Anterior cingulate cortex (tissue), 58 donors: ENCODE measurements at regions not wholly inside any gene's neighbourhood (a gene's known extent, or its start where the extent isn't known, plus 50 kb on each side); places are given as distances from the start of the nearest gene placed in this dataset.
"Not testable (repeated sequence)": the region's sequence is repeated elsewhere in the genome, so short reads cannot be mapped to it uniquely, and the experiment has no call there.

Experiments used
- DNase-seq, 58 donors: peaks; one replicate each; lab custom pipeline; 2025; lab: John Stamatoyannopoulos, UW

DNA sequence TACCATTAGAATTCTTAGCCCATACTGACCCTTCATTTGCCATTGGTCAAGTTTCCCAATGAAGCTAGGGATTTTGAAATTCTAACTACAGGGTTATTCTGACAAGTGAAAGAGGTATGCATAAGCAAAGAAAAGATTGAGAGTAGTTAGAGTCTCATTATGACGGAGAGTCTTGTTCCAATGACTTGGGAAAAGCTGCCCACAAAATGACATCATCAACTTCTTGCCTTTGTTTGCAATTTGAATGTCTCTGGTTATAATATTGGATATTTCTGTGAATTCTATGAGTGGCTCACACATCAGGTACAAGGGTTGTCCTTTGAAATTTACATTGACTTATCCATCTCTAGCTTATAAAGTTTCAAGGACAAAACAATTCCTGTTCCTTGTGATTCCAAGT, 772.2 kb downstream of the TRIB2 start:
- DNase-seq: no peak

DNA sequence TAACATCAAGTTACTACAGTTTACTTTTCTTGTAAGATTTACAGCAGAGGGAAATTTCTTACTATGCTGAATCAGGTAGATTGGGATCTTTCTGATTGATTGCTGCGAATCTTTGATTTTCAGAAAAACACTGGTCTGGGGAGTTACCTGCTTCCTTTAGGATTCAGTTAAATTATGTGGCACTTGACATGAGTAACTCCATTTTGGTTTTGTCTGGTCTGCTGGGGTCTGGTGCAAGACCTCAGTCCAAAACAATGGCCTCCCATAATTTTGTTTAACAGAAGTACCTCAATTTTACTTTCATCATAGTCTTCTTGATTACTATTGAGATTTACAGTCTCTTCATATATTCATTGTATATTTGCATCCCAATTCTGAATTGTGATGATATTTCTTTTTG, 775.5 kb downstream of the TRIB2 start:
- no peak for DNase-seq

DNA sequence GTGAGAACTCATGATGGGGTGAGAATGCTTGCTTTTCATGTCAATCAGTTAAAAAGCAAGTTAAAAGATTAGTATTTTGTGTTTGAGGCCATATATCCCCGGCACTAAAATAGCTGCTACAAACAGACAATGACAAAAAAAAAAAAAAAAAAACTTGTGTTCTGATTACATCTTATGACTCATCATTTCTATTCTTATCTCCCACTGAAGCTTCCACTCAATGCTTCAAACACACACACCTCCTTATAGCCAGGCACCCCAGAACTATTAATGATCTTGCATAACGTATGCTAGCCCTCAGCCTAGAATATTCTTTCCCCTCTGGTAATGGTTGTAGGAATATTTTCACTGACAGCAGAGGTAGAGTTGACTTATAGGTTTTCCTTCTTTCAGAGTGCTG, 778.3 kb downstream of the TRIB2 start:
- no peak for DNase-seq

DNA sequence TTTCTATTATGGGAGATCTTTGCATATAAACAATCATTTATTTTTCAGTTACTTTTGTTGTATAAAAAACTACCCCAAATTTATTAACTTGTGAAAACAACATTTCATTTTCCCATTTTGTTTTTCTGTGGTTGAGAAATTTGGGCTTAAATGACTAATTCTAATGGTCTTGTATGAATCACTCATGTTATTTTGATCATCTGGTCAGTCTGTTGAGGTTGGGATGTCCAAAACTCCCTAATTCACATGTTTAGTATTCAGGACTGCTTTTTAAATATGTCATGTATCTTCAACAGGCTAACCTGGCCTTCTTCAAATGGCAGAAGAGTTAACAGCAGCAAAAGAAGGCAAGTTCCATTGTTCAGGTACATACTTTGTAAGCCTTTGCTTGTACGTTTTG, 788.1 kb downstream of the TRIB2 start:
- no peak for DNase-seq

DNA sequence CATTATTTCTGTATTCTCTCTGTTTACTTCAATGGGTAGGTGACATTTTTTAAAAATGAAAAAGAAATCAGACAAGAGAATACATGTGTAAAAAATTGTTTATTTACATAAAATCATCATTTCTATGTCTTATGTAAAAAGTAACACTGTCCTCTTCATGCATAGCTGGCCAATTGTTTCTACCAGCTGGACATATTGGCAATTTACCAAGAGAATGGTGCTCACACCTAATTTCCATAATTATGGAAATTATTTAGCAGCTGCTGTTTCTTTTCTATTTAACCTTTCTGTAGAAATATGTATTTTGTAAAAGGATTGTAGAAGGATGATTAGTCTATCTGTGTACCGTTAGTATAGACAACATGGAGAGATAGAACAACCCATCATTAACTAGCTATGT, 791.9 kb downstream of the TRIB2 start:
- DNase-seq: no peak

DNA sequence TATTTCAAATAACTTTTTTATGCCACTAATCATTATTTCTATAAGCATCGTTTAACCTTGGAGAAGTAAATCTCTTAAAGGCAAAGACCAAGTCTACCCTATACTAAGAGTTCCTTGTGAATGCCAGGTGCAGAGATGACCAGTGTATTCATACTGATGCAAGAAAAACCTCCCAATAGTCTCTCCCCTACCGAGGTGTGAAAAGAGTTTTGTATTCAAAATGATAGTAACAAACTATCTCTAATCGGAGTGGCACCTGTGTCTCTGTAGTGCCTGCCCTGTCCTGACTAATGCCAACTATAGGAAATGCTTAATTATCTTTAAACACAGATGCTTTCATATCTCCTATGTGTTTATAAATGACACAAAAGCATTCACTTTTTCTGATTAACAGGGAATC, 798.5 kb downstream of the TRIB2 start:
- DNase-seq: no peak

DNA sequence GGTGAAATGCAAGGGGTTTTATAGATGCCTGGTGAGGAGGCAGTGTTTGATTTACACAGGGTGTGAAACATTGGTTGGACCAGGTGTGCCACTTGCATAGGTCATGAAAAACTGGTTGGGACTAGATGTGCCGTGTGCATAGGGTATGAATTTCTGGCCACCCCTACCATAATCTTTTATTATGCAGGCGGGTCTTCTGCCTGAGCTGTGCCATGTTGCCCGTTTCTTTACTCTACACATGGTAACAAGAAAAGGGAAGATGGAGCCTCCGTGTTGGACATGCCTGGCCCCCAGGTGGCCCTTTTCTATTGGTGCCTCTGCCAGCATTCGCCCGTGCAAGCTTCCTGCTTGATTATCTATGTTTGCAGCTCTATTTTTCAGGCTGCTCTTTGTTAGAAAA, 805.4 kb downstream of the TRIB2 start:
- DNase-seq: no peak

DNA sequence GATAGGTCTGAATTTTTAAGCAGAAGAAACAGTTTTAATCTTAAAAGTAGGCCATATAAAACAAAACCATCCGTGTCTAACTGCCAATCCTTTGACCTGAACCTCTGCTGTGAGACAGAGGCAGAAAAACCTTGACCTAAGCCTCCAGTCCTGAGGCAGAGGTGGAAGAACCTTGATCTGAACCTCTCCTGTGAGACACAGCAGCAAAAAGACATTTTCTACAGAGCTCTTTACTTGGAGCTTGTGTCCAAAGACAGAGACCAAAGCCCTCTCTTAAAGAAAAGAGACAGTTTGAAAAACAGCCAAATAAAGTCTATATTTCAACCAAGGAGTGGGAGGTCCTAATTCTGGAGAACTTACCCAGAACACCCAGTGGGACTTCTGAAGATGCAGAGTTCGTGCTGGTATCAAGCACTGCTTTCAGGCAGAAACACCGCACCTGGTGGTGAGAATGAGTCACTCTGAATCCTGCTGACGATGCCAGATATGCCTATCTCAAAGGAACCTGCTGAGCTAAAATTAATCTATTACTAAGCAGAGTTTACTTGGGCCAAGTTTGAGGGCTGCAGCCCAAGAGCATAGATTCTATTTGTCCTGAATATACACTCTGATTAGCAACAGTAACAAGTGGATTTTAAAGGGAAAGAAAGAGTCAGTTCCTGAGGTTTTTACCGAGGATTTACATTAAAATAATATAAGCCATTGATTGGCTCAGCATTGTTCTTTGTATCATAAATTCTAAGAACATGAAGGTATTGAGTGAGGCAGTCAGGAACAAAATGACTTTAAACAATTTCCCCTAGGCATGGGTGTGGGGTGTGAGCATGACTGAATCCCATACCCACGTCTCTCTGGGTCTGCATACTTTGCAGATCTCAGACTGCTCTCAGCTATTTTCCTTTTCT, 806.4 kb downstream of the TRIB2 start:
- DNase-seq: no peak

DNA sequence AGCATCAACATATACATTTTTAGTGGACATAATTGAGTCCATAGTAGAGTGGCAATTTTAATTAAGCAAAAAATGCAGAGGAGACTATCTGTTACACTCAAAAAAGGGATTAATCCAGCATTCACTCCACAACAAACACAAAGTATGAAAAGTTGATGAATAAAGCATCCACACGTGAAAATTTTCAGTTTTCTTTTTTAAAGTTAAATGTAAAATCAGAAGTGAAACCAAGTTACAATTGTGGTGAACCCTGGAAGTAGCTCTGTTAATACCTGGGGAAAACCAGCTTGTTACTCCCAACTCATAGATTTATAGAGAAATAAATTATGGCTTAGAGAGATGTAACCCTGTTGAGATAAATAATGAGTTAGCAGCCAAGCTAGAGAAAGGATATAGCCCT, 807.8 kb downstream of the TRIB2 start:
- no peak for DNase-seq

DNA sequence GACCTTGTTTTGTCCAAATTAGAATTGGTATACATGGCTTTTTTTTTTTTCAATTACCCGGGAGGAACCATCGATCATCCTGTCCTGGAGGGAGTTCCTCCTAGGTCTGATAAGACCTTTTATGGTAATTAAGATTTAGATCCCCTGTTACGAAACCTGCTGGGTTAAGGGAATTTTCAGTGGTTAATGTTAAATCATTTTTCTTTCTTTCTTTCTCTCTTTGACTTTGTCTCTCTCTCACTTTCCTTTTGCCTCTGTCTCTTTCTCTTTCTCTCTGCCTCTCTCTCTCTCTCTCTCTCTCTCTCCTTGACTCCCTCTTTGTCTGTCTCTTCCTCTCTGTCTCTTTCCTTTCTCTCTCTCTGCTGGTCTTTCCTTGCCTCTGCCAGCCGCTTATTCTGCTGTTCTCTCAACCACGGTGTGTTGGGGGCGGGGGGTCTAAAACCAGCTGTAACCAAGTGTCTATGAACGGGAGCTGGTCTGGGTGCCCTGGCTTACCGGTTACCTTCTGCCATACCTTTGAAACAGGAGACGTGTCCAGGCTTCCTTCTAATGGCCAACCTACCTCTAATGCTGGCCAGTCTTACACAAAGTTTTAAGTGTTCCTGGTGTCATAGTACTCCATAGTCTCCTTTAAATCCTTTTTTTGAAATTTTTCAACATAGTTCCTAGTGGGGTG, 815.1 kb downstream of the TRIB2 start:
- not testable (repeated sequence) for DNase-seq

DNA sequence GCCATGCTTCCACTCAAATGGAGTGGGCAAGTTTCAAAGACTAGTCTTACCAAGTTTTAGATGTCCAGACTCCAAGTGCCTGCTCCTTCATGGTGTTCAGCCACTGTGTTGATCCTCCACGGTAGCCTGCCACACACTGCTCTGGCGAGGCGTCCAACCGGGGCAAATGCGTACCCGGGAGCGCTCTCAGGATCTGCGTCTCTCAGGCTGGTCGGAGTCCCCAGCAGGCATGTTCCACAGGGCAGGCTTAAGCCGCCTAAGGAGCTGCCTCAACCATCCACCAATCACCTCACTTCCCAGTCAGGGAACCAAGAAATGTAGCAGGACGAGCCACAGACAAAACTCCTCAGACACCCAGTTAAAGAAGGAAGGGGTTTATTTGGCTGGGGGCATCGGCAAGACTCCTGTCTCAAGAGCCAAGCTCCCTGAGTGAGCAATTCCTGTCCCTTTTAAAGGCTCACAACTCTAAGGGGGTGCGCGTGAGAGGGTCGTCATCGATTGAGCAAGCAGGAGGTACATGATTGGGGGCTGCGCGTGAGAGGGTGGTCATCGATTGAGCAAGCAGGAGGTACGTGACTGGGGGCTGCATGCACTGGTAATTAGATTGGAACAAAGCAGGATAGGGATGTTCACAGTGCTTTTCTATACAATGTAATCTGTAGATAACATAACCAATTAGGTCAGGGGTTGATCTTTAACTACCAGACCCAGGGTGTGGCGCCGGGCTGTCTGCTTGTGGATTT, 816.2 kb downstream of the TRIB2 start:
- DNase-seq: not testable (repeated sequence)

DNA sequence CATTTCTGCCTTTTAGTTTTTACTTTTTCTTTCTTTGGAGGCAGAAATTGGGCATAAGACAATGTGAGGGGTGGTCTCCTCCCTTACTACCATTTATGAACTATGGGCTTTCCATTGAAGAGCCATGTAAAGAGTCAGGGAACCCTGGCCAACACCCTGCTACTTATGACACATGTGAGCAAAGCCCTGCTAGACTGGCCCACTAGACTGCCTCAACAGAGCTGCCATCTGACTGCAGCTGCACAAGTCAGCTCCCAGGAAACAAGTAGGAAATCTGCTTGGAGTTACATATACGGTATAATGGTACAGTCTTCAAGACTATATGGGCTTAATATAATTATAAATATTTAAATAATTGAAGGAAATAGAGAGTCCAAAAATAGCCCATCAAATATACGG, 816.8 kb downstream of the TRIB2 start:
- no peak for DNase-seq

DNA sequence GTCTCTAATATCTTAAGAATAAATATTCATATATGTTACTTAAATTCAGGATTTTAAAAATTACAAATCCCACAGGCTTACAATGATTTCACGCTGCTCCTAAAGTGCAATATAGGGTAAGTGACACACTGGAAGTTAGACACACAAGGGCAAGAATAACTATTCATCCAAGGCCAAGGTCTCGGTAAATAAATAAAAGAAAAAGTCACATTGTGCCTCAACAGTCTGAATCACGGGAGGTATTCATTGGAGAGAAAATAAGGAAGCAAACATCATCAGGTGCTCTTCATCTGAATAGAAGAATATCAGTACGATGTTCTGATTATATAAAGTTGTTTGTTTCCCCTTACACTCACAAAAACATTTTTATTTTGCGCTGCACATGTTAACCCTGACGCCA, 820.2 kb downstream of the TRIB2 start:
- DNase-seq: no peak

DNA sequence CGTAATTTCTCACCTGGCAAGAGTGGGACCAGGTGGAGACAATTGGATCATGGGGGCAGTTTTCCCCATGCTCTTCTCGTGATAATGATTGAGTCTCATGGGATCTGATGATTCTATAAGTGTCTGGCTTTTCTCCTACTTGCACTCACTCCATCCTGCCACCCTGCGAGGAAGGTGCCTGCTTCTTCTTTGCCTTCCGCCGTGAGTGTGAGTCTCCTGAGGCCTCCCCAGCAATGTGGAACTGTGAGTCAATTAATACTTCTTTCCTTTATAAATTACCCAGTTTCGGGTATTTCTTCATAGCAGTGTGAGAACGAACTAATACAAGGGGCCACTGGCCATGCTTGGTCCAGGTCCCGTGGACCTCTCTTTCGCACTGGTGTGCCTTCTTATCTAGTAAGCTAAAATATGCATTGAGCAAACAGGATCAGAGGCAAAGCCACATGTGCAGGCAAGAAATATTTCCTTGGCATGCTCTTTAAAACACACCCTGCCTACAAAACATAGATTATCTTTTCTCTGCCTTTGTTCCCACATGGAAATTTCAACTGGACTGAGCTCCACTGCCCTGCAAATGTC, 821.1 kb downstream of the TRIB2 start:
- no peak for DNase-seq

DNA sequence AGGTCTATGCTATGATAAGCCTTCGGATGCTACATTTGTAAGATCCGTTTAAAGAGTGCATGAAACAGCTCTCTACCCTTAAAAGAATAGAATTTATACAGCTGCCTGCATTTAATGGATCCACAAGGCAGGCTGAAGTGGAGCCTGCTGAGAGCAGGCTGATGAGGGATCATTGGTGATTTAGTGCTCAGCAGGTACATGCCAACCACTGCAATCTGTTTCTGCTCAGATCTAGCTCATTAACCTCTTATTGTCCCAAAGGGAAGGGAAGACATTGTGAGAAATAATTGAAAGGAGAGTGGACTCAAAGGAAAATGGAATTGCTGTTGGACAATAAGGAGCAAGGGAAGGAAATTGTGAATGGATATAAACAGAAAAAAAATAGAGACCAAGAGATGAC, 822.6 kb downstream of the TRIB2 start:
- no peak for DNase-seq

DNA sequence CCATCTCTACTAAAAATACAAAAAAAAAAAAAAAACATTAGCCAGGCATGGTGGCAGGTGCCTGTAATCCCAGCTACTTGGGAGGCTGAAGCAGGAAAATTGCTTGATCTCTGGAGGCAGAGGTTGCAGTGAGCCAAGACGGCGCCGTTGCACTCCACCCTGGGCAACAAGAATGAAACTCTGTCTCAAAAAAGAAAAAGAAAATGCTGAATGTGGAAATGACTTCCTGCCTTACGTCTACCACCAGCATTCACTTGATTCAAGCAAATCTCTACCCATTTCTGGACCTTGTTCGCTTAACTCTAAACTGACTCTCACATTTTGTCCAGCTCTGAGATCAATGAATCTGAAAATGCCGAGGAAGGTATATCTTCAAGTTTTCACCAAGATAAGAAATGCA, 825.3 kb downstream of the TRIB2 start:
- DNase-seq: no peak

DNA sequence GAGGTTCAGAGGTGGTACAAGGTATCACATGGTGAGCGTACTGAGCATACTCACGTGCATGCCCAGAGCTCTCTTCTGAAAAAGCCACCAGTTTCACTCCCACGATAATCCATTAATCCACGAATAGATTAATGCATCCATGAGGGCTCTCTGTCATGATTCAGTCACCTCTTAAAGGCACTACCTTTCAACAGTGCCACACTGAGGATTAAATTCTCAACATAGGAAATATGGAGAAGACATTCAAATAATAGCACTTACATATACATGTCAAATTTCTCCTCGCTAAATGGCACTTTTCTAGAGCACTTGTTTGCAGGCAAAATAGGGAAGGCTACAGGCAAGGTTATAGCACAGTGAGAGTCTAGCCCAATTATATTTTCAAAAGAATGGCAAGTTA, 825.9 kb downstream of the TRIB2 start:
- no peak for DNase-seq

DNA sequence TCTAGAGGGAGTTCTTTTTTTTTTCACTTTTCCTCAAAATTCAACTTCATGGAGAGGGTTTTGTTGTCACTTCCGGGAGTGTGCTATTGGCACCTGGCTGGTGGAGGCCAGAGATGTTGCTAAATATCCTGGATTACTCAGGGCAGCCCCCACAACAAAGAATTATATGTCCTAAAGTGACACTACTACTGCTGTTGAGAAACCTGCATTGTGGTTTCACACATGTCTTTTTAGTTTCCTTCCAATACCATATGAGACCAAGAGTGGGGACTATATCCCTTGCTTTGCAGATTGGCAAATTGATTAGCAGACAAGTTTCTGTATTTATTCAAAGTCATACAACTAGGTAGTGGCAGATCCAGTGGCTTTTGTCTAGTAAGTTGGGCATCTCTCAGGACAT, 826.8 kb downstream of the TRIB2 start:
- DNase-seq: no peak

DNA sequence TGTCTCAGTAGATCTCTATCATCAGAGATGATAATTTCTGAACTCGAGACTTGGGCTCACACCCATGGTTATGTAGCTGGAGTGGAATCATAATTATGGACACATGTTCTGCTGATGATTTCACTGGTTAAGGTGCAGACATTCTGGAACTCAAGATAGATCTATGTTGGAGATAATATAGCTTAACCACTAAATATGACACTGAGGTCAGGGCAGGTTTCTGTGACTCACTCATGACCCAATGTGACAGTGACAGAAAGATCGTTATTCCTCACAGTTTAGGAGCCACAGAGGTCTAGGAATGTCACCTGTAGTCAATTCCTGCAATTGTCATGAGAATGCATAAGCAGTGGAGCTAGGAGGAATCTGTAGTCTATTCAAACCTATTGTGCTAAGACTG, 828.6 kb downstream of the TRIB2 start:
- no peak for DNase-seq

DNA sequence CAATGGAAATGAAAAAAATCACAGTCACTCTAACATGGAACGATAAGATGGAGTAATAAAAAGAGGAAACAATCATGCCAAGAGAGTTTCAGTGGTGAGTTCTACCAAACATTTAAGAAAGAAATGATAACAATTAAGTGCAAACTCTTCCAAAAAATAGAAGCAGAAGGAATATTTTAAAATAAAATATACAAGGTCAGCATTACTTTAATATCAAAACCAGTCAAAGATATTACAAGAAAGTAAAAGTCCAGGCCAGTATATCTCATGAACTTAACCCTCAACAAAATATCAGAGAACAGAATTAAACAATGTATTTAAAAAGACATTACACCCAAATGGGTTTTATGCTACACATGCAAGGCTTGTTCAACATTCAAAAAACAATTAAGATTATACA, 829.4 kb downstream of the TRIB2 start:
- DNase-seq: no peak
